NT2/D1 (cell line): ENCODE measurements at regions not wholly inside any gene's neighbourhood (a gene's known extent, or its start where the extent isn't known, plus 50 kb on each side); places are given as distances from the start of the nearest gene placed in this dataset.

Experiments
- SUZ12 ChIP-seq: IDR thresholded peaks from 2 replicates; pipeline ENCODE4 v1.6.1; 2011; ENCODE audit not compliant: insufficient read length, insufficient read depth; ENCODE audit errors: extremely low read depth
- YY1 ChIP-seq: IDR thresholded peaks from 2 replicates; pipeline ENCODE4 v1.6.1; 2011; ENCODE audit not compliant: insufficient read length, insufficient read depth
- ZNF274 ChIP-seq: IDR thresholded peaks from 2 replicates; pipeline ENCODE4 v1.6.1; 2011; ENCODE audit warnings: mild to moderate bottlenecking, low read depth, low read length

DNA sequence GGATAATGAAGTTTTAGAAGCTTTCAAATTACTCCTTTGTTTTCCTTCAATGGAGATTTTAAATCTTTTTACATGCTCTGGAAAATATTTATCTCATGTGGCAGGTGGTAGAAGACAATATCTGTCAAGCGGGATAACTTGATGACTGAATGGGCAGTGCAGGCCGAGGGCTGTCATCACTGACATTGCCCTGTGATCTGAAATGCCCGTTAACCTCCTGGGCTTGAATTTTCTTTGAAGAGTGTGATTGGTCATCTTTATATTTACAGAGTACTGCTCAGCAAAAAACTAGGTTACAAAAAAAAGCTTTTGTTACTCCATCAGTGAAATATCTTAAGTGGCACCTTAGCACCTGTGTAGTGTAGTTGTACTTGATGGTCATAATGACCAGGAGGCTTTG is 147.5 kb downstream of the GATB start:
- TF ChIP-seq YY1 (no peak), ZNF274 (no peak), SUZ12 (no peak)
